Activated naive CD4-positive, alpha-beta T cell treated with Interleukin-2 at 50 U/mL for 16 hours (primary cell): ENCODE measurements at regions not wholly inside any gene's neighbourhood (a gene's known extent, or its start where the extent isn't known, plus 50 kb on each side); places are given as distances from the start of the nearest gene placed in this dataset.
"Not testable (repeated sequence)": the region's sequence is repeated elsewhere in the genome, so short reads cannot be mapped to it uniquely, and the experiment has no call there.

Experiments used
- DNase-seq: peaks from one replicate; pipeline ENCODE4 v3.0.0-alpha.2; 2020

GRCh38 chr5:36436306-36436705 is 134.6 kb upstream of the RANBP3L start:
- DNase-seq, result no peak

GRCh38 chr5:36438765-36439561 is 137.3 kb upstream of the RANBP3L start:
- no peak for DNase-seq

GRCh38 chr5:36440300-36440699 is 138.6 kb upstream of the RANBP3L start:
- no peak for DNase-seq

GRCh38 chr5:36441280-36441679 is 139.6 kb upstream of the RANBP3L start:
- no peak for DNase-seq

GRCh38 chr5:36442352-36442751 is 140.7 kb upstream of the RANBP3L start:
- DNase-seq, result no peak

- DNase-seq, result no peak
Observed at GRCh38 chr5:36442796-36443195, 141.1 kb upstream of the RANBP3L start.

- DNase-seq, result no peak
Observed at GRCh38 chr5:36443941-36444340, 142.2 kb upstream of the RANBP3L start.

GRCh38 chr5:36444582-36445418 is 143.1 kb upstream of the RANBP3L start:
- no peak for DNase-seq

- DNase-seq, result no peak
Observed at GRCh38 chr5:36447776-36448175, 146.1 kb upstream of the RANBP3L start.

GRCh38 chr5:36450229-36451014 is 148.7 kb upstream of the RANBP3L start:
- DNase-seq, result no peak

- no peak for DNase-seq
Observed at GRCh38 chr5:36452424-36453006, 150.8 kb upstream of the RANBP3L start.

GRCh38 chr5:36457511-36458270 is 148.7 kb upstream of the SLC1A3 start:
- no peak for DNase-seq

GRCh38 chr5:36458746-36459145 is 147.7 kb upstream of the SLC1A3 start:
- DNase-seq, result no peak

- no peak for DNase-seq
Observed at GRCh38 chr5:36459176-36460135, 146.9 kb upstream of the SLC1A3 start.

- no peak for DNase-seq
Observed at GRCh38 chr5:36462295-36463021, 143.9 kb upstream of the SLC1A3 start.

GRCh38 chr5:36475942-36476341 is 130.5 kb upstream of the SLC1A3 start:
- not testable (repeated sequence) for DNase-seq

- DNase-seq, result no peak
Observed at GRCh38 chr5:36478646-36479317, 127.6 kb upstream of the SLC1A3 start.

GRCh38 chr5:36481454-36482120 is 124.8 kb upstream of the SLC1A3 start:
- no peak for DNase-seq

GRCh38 chr5:36482812-36483211 is 123.6 kb upstream of the SLC1A3 start:
- DNase-seq, result no peak
